Fibroblast of mammary gland (primary cell): ENCODE measurements at regions not wholly inside any gene's neighbourhood (a gene's known extent, or its start where the extent isn't known, plus 50 kb on each side); places are given as distances from the start of the nearest gene placed in this dataset.

ENCODE experiments used
- DNase-seq: peaks from one replicate; pipeline ENCODE4 v3.0.0-alpha.2; 2010; ENCODE audit warnings: low read depth
- H3K4me3 ChIP-seq: 2 replicates; pipeline ENCODE4 v1.5.1; 2011; ENCODE audit warnings: low read depth, mild to moderate bottlenecking, low read length, moderate library complexity; ENCODE audit not compliant: control insufficient read depth
- CTCF ChIP-seq: conservative IDR thresholded peaks from 2 replicates; pipeline ENCODE4 v1.5.1; 2011; ENCODE audit warnings: low read depth, low read length, inconsistent platforms; ENCODE audit not compliant: control insufficient read depth, insufficient read depth

DNA sequence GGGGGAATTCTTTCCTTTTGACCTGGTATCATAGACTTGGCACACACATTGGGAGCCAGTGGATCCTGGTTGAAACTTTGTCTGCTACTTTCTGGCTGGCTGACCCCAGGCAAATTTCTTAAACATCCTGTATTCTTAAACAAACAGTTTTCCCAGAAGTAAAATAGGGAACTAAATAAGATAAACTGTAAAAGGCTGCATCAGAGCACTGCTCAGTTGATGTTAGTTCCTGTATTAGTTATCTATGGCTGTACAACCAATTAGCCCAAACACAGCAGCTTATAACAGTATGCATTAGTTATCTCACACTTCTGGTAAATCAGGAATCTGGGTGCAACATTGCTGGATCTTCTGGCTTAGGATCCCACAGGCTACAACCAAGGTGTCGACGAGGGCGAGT is 73.1 kb upstream of the SLCO3A1 start:
- no peak for DNase-seq
- H3K4me3 ChIP-seq, result no peak overlapping the region
- no peak for TF ChIP-seq CTCF

- TF ChIP-seq CTCF, result no peak
- H3K4me3 ChIP-seq, result no peak overlapping the region
- no peak for DNase-seq
Observed at GRCh38 chr15:91782221-91782620, 71.3 kb upstream of the SLCO3A1 start.

GRCh38 chr15:91783008-91783407 is 70.5 kb upstream of the SLCO3A1 start:
- DNase-seq, result no peak
- no peak for TF ChIP-seq CTCF
- H3K4me3 ChIP-seq, result no peak overlapping the region

GRCh38 chr15:91783451-91783850 is 70.1 kb upstream of the SLCO3A1 start:
- H3K4me3 ChIP-seq, result no peak overlapping the region
- TF ChIP-seq CTCF, result no peak
- DNase-seq, result no peak

GRCh38 chr15:91784973-91785709 is 68.4 kb upstream of the SLCO3A1 start:
- no peak for TF ChIP-seq CTCF
- H3K4me3 ChIP-seq, result no peak overlapping the region
- no peak for DNase-seq

DNA sequence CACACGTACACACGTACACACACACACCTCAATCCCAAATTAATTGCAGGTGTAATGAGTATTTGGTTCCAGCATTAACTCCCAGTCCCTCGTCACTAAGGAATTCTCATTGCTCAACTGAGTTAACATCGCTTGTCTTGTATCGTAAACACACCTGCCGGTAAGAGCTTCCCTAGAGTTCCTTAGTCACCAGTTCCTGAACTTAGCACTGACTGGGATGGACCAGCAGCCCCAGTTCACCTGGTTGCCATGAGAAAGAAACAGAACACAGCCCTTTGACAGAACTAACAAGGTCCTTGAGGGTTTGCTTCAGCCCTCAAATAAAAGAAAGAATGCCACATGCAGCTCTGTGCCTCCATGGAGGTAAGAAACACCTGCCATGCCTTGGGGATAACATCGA is 66.3 kb upstream of the SLCO3A1 start:
- no peak for TF ChIP-seq CTCF
- H3K4me3 ChIP-seq, result no peak overlapping the region

GRCh38 chr15:91789136-91789535 is 64.4 kb upstream of the SLCO3A1 start:
- DNase-seq, result no peak
- no peak for TF ChIP-seq CTCF
- H3K4me3 ChIP-seq, result no peak overlapping the region

More for the DNA sequence above, 66.3 kb upstream of the SLCO3A1 start:
- no peak for DNase-seq
